ENCODE measurements at regions not wholly inside any gene's neighbourhood (a gene's known extent, or its start where the extent isn't known, plus 50 kb on each side); places are given as distances from the start of the nearest gene placed in this dataset.

- FAIRE-seq (no peak), DNase-seq (ENCODE audit: insufficient read length) (no peak)
- TF ChIP-seq POLR2A (IDR thresholded peaks at IDR 0.05; ENCODE audit: low read depth, low read length) = no peak
- TF ChIP-seq TAF1 (IDR thresholded peaks at IDR 0.05; ENCODE audit: borderline replicate concordance, low read depth, low read length) = no peak
- no peak for TF ChIP-seq POLR2AphosphoS5 (IDR thresholded peaks at IDR 0.05; ENCODE audit: low read depth, low read length)
Observed at GRCh38 chr12:85657836-85658630, 178.2 kb downstream of the RASSF9 start.

- no peak for DNase-seq (ENCODE audit: insufficient read length)
- TF ChIP-seq TAF1 (IDR thresholded peaks at IDR 0.05; ENCODE audit: borderline replicate concordance, low read depth, low read length) = no peak
- TF ChIP-seq POLR2A (IDR thresholded peaks at IDR 0.05; ENCODE audit: low read depth, low read length) = no peak
- TF ChIP-seq POLR2AphosphoS5 (IDR thresholded peaks at IDR 0.05; ENCODE audit: low read depth, low read length) = no peak
- no peak for FAIRE-seq
Observed at GRCh38 chr12:85659754-85660530, 176.3 kb downstream of the RASSF9 start.

- no peak for FAIRE-seq
- no peak for DNase-seq (ENCODE audit: insufficient read length)
- TF ChIP-seq POLR2AphosphoS5 (IDR thresholded peaks at IDR 0.05; ENCODE audit: low read depth, low read length) = no peak
- TF ChIP-seq TAF1 (IDR thresholded peaks at IDR 0.05; ENCODE audit: borderline replicate concordance, low read depth, low read length) = no peak
- no peak for TF ChIP-seq POLR2A (IDR thresholded peaks at IDR 0.05; ENCODE audit: low read depth, low read length)
Observed at GRCh38 chr12:85661461-85662206, 174.6 kb downstream of the RASSF9 start.

GRCh38 chr12:85662207-85662602, 174.0 kb downstream of the RASSF9 start:
- TF ChIP-seq POLR2A (IDR thresholded peaks at IDR 0.05; ENCODE audit: low read depth, low read length) (no peak), POLR2AphosphoS5 (IDR thresholded peaks at IDR 0.05; ENCODE audit: low read depth, low read length) (no peak), TAF1 (IDR thresholded peaks at IDR 0.05; ENCODE audit: borderline replicate concordance, low read depth, low read length) (no peak)
- DNase-seq (ENCODE audit: insufficient read length) = no peak
- no peak for FAIRE-seq

GRCh38 chr12:85663631-85664030, 172.6 kb downstream of the RASSF9 start:
- DNase-seq (ENCODE audit: insufficient read length) (no peak), FAIRE-seq (no peak)
- no peak for TF ChIP-seq TAF1 (IDR thresholded peaks at IDR 0.05; ENCODE audit: borderline replicate concordance, low read depth, low read length)
- TF ChIP-seq POLR2AphosphoS5 (IDR thresholded peaks at IDR 0.05; ENCODE audit: low read depth, low read length) = no peak
- TF ChIP-seq POLR2A (IDR thresholded peaks at IDR 0.05; ENCODE audit: low read depth, low read length) = no peak

- FAIRE-seq = no peak
- no peak for DNase-seq (ENCODE audit: insufficient read length)
- TF ChIP-seq POLR2A (IDR thresholded peaks at IDR 0.05; ENCODE audit: low read depth, low read length) (no peak), POLR2AphosphoS5 (IDR thresholded peaks at IDR 0.05; ENCODE audit: low read depth, low read length) (no peak), TAF1 (IDR thresholded peaks at IDR 0.05; ENCODE audit: borderline replicate concordance, low read depth, low read length) (no peak)
Observed at GRCh38 chr12:85664429-85664828, 171.8 kb downstream of the RASSF9 start.

GRCh38 chr12:85669911-85670310, 166.3 kb downstream of the RASSF9 start:
- TF ChIP-seq POLR2AphosphoS5 (IDR thresholded peaks at IDR 0.05; ENCODE audit: low read depth, low read length) = no peak
- FAIRE-seq = no peak
- DNase-seq (ENCODE audit: insufficient read length) = no peak

- DNase-seq (ENCODE audit: insufficient read length) (no peak), FAIRE-seq (no peak)
- TF ChIP-seq TAF1 (IDR thresholded peaks at IDR 0.05; ENCODE audit: borderline replicate concordance, low read depth, low read length) (no peak), POLR2AphosphoS5 (IDR thresholded peaks at IDR 0.05; ENCODE audit: low read depth, low read length) (no peak)
Observed at GRCh38 chr12:85672436-85672835, 163.8 kb downstream of the RASSF9 start.

- FAIRE-seq = no peak
- no peak for TF ChIP-seq POLR2AphosphoS5 (IDR thresholded peaks at IDR 0.05; ENCODE audit: low read depth, low read length)
- no peak for TF ChIP-seq TAF1 (IDR thresholded peaks at IDR 0.05; ENCODE audit: borderline replicate concordance, low read depth, low read length)
- TF ChIP-seq POLR2A (IDR thresholded peaks at IDR 0.05; ENCODE audit: low read depth, low read length) = no peak
- no peak for DNase-seq (ENCODE audit: insufficient read length)
Observed at GRCh38 chr12:85673921-85674420, 162.2 kb downstream of the RASSF9 start.

- TF ChIP-seq POLR2AphosphoS5 (IDR thresholded peaks at IDR 0.05; ENCODE audit: low read depth, low read length) (no peak), TAF1 (IDR thresholded peaks at IDR 0.05; ENCODE audit: borderline replicate concordance, low read depth, low read length) (no peak), POLR2A (IDR thresholded peaks at IDR 0.05; ENCODE audit: low read depth, low read length) (no peak)
- FAIRE-seq (no peak), DNase-seq (ENCODE audit: insufficient read length) (no peak)
Observed at GRCh38 chr12:85676816-85677749, 159.1 kb downstream of the RASSF9 start.

Measured in GM12892 (cell line).